AG04450 (cell line): ENCODE measurements at regions not wholly inside any gene's neighbourhood (a gene's known extent, or its start where the extent isn't known, plus 50 kb on each side); places are given as distances from the start of the nearest gene placed in this dataset.
"Not testable (repeated sequence)": the region's sequence is repeated elsewhere in the genome, so short reads cannot be mapped to it uniquely, and the experiment has no call there.

ENCODE experiments used
- CTCF ChIA-PET: fragments of 300-600, 350-600 bp; formaldehyde crosslinking; extraction: SDS; loops from one replicate; lab custom pipeline; 2022; ENCODE audit warnings: antibody characterized with exemption, inconsistent platforms; lab: Charles Lee
- POLR2A ChIA-PET: fragments of 350-600 bp; formaldehyde crosslinking; extraction: SDS; loops from one replicate; lab custom pipeline; 2021; ENCODE audit warnings: antibody characterized with exemption, inconsistent platforms; lab: Yijun Ruan, JAX
- DNase-seq: peaks from one replicate; pipeline ENCODE4 v3.0.0-alpha.2; 2011; ENCODE audit warnings: low read depth, low spot score
- H3K27ac ChIP-seq: one replicate; pipeline ENCODE4 v1.5.1; 2012; ENCODE audit warnings: low read depth, low read length, control low read depth
- H3K27me3 ChIP-seq: one replicate; pipeline ENCODE4 v1.6.0; 2012; ENCODE audit warnings: low read length; ENCODE audit not compliant: control insufficient read depth, insufficient read depth
- H3K4me3 ChIP-seq: 2 replicates; pipeline ENCODE4 v1.5.1; 2011; ENCODE audit warnings: mild to moderate bottlenecking, low read depth, low read length, control low read depth
- H3K9me3 ChIP-seq: 2 replicates; pipeline ENCODE4 v1.5.1; 2012; ENCODE audit warnings: low read length; ENCODE audit not compliant: control insufficient read depth, insufficient read depth
- TF ChIP-seq, protein P1 (sequence below): IDR thresholded peaks from 2 replicates; pipeline ENCODE4 v1.5.1; 2011; ENCODE audit warnings: low read depth, low read length, control low read depth, inconsistent platforms

DNA sequence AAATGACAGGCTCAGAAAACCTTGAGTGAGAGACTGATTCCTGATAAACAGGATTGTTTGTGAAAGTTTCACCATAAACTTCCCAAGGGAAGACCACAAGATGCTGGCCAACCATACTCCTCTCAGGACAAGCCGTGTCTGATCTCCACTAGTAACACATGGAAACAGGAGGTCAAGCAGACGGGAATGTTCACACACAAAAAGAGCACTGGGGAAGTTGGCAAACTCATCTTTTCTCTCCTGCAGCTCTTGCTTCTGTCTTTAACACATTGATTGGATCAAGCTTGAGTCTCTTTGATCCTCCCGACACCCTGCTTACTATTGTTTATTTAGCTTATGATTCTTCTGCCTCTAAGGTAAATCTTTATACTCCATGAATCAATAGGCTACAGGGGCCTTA, 713.5 kb downstream of the PDCD6IP start:
- POLR2A ChIA-PET, result no interaction called here
- Histone ChIP-seq H3K9me3 (peaks cover 1% of the 10 kb centered on the region), H3K4me3 (no peak overlapping the region), H3K27ac (no peak overlapping the region), H3K27me3 (no peaks in the 10 kb centered on the region)
- CTCF ChIA-PET, result no interaction called here
- DNase-seq, result no peak
- TF ChIP-seq, protein P1, sequence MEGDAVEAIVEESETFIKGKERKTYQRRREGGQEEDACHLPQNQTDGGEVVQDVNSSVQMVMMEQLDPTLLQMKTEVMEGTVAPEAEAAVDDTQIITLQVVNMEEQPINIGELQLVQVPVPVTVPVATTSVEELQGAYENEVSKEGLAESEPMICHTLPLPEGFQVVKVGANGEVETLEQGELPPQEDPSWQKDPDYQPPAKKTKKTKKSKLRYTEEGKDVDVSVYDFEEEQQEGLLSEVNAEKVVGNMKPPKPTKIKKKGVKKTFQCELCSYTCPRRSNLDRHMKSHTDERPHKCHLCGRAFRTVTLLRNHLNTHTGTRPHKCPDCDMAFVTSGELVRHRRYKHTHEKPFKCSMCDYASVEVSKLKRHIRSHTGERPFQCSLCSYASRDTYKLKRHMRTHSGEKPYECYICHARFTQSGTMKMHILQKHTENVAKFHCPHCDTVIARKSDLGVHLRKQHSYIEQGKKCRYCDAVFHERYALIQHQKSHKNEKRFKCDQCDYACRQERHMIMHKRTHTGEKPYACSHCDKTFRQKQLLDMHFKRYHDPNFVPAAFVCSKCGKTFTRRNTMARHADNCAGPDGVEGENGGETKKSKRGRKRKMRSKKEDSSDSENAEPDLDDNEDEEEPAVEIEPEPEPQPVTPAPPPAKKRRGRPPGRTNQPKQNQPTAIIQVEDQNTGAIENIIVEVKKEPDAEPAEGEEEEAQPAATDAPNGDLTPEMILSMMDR, result no peak

DNA sequence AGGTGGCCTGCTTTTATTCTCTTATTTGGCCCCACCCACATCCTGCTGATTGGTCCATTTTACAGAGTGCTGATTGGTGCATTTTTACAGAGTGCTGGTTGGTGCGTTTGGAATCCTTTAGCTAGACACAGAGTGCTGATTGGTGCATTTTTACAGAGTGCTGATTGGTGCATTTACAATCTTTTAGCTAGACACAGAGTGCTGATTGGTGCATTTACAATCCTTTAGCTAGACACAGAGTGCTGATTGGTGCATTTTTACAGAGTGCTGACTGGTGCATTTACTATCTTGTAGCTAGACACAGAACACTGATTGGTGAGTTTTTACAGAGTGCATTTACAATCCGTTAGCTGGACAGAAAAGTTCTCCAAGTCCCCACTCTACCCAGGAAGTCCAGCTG, 720.6 kb downstream of the PDCD6IP start:
- H3K27ac ChIP-seq, H3K9me3 ChIP-seq, DNase-seq, POLR2A ChIA-PET, H3K4me3 ChIP-seq, CTCF ChIA-PET, H3K27me3 ChIP-seq: not testable (repeated sequence)

DNA sequence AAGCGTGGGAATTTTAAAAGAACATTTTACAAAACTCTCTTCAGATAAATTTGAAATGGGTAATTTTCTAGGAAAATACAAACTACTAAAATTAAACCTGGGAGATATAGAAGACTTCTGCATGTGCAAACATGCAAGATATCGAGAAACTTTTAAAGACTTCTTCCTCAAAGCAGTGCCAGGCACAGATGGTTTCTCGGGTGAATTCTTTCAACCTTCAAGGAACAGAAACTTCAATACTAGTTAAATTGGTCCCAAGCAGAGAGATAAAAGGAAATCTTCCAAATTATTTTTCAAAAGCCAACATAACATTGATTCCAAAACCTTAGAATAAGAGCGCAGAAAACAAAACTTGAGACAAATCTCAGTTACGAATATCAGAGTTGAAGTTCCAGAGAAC, 732.7 kb downstream of the PDCD6IP start:
- CTCF ChIA-PET, result no interaction called here
- no peak overlapping the region for H3K4me3 ChIP-seq
- POLR2A ChIA-PET, result no interaction called here
- no peak overlapping the region for H3K27ac ChIP-seq
- no peak for DNase-seq
- TF ChIP-seq, protein P1, result no peak
- no peaks in the 10 kb centered on the region for H3K27me3 ChIP-seq
- H3K9me3 ChIP-seq, result 0 out of 2 replicates have a peak, but pooled peaks cover 4% of the 10 kb centered on the region

DNA sequence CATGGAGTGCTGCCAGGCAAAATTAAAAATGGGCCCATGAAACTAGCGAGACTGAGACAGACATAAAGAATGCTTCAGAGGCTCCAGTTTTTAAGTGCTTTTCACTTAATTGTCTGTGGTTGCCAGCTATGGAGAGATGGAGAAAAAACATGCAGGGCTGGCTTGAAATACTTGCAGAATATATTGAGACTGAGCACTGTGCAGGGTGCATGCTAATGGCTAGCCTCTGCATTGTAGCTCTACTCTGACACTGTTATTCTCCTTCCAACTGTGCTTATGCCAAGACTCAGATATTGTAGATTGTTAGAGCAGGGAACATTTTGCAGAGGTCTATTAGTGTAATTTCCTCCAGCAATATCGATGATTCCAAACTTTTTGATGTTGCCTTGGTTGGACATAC, 735.0 kb downstream of the PDCD6IP start:
- DNase-seq, result no peak
- POLR2A ChIA-PET, result no interaction called here
- Histone ChIP-seq H3K4me3 (no peak overlapping the region), H3K27me3 (no peaks in the 10 kb centered on the region), H3K27ac (no peak overlapping the region), H3K9me3 (0 out of 2 replicates have a peak, but pooled peaks cover 4% of the 10 kb centered on the region)
- CTCF ChIA-PET, result no interaction called here
- TF ChIP-seq, protein P1, result no peak

DNA sequence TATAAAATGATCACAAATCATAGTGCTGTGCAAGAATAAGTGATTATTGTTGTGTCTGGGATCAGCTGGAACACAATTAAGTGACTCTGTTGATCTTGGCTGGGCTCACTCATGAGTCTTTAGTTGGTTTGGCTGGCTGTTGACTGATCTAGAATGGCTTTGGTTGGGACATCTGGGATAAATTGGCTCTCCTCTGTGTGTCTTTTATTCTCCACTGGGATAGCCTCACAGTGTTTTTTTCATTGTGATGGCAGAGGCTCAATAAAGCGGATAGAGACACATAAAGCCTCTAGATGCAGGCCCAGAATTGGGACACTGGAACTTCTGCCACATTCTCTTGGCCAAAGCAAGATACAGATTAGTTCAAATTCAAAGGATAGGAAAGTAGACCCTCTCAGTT, 735.6 kb downstream of the PDCD6IP start:
- H3K27me3 ChIP-seq, result no peaks in the 10 kb centered on the region
- no peak for DNase-seq
- H3K9me3 ChIP-seq, result 0 out of 2 replicates have a peak, but pooled peaks cover 4% of the 10 kb centered on the region
- ChIA-PET POLR2A (no interaction called here), CTCF (no interaction called here)
- TF ChIP-seq, protein P1, result no peak
- no peak overlapping the region for H3K4me3 ChIP-seq
- no peak overlapping the region for H3K27ac ChIP-seq

DNA sequence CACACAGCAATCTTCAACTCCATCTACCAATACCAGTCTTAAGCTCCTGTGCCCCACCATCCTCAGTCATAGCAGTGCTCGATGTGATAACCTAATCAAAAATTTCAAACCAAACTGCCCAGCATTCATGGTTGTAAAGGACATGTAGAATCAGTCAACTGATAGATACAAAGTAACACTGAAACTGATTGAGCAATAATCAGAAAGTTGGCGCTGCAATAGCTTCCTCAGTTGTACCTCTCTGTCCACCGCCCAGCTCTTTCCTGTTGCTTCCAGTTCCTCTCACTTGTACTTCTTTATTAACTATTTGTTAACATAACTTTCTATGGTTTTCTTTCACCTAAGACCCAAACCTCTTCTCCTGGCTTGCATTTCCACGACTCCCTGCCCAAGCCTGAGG, 745.7 kb downstream of the PDCD6IP start:
- no peak overlapping the region for H3K27ac ChIP-seq
- no peak overlapping the region for H3K4me3 ChIP-seq
- no peak for DNase-seq
- H3K27me3 ChIP-seq, result no peaks in the 10 kb centered on the region
- ChIA-PET CTCF (no interaction called here), POLR2A (no interaction called here)
- TF ChIP-seq, protein P1, result no peak
- H3K9me3 ChIP-seq, result peaks cover 2% of the 10 kb centered on the region; the same call in 1 of the 2 replicates
